Caco-2 (cell line): ENCODE measurements at regions not wholly inside any gene's neighbourhood (a gene's known extent, or its start where the extent isn't known, plus 50 kb on each side); places are given as distances from the start of the nearest gene placed in this dataset.

Experiments used
- BruUV-seq: library from RNA; stranded (reverse); fragments of 400-500 nt; replicated peaks from 2 replicates; lab custom pipeline; 2021; lab: Mats Ljungman, UMichigan
- CTCF ChIA-PET: fragments of 300-600 bp; sonication (Branson Sonifier 250); formaldehyde crosslinking; loops from one replicate; lab custom pipeline; 2022; ENCODE audit warnings: antibody characterized with exemption; lab: Charles Lee
- POLR2A ChIA-PET: fragments of 300-600 bp; sonication (Branson Sonifier 250); formaldehyde crosslinking; loops from one replicate; lab custom pipeline; 2022; ENCODE audit warnings: antibody characterized with exemption; lab: Charles Lee
- DNase-seq, 2 experiments: peaks; one replicate each; pipeline versions ENCODE4 v3.0.0 to v3.0.0-alpha.2; 2020 to 2022
- H3K27me3 ChIP-seq: replicated peaks from 2 replicates; pipeline ENCODE4 v1.6.0; 2011; ENCODE audit warnings: low read length; ENCODE audit not compliant: control insufficient read depth, insufficient read depth
- H3K36me3 ChIP-seq: 2 replicates; pipeline ENCODE4 v1.5.1; 2011; ENCODE audit warnings: low read length; ENCODE audit not compliant: control insufficient read depth, insufficient read depth
- H3K4me1 ChIP-seq: fragments of 250-450 bp; sonication (Bioruptor Pico); 2 replicates; pipeline ENCODE4 v1.5.1; 2020; ENCODE audit warnings: mild to moderate bottlenecking
- H3K4me3 ChIP-seq: 2 replicates; pipeline ENCODE4 v1.5.1; 2011; ENCODE audit warnings: low read depth, mild to moderate bottlenecking, control low read depth, low read length
- H3K9me3 ChIP-seq: fragments of 250-450 bp; sonication (Bioruptor Pico); 2 replicates; pipeline ENCODE4 v1.5.1; 2020; ENCODE audit warnings: mild to moderate bottlenecking, moderate library complexity
- H3K27ac Mint-ChIP-seq: one replicate; pipeline ENCODE4 v1.8.0; 2022; ENCODE audit warnings: mixed read lengths; ENCODE audit not compliant: unreplicated experiment
- H3K27me3 Mint-ChIP-seq: one replicate; pipeline ENCODE4 v1.8.0; 2022; ENCODE audit warnings: mixed read lengths; ENCODE audit not compliant: insufficient read depth, unreplicated experiment
- H3K36me3 Mint-ChIP-seq: one replicate; pipeline ENCODE4 v1.8.0; 2022; ENCODE audit warnings: mild to moderate bottlenecking, mixed read lengths; ENCODE audit not compliant: insufficient read depth, unreplicated experiment
- H3K4me1 Mint-ChIP-seq: one replicate; pipeline ENCODE4 v1.8.0; 2022; ENCODE audit warnings: low read depth, mixed read lengths; ENCODE audit not compliant: unreplicated experiment
- H3K4me3 Mint-ChIP-seq: one replicate; pipeline ENCODE4 v1.8.0; 2022; ENCODE audit warnings: mild to moderate bottlenecking, moderate library complexity, mixed read lengths; ENCODE audit not compliant: unreplicated experiment
- H3K9me3 Mint-ChIP-seq: one replicate; pipeline ENCODE4 v1.8.0; 2022; ENCODE audit warnings: mixed read lengths; ENCODE audit not compliant: unreplicated experiment
- intact Hi-C: fragments of 100-400 bp; cut with micrococcal nuclease; formaldehyde crosslinking; loops from one replicate; pipeline ENCODE4 v1.10.0; 2022; ENCODE audit not compliant: unreplicated experiment
- TF ChIP-seq, protein P1 (sequence below), 2 experiments: fragments of 200-600 bp in 1 of 2; IDR thresholded peaks; 1 replicate in 1 of 2; 2 replicates in 1 of 2; pipeline versions ENCODE4 v1.5.1 to v1.8.0; 2011 to 2022; ENCODE audit warnings: antibody characterized with exemption in 1 of 2, control low read depth in 1 of 2, inconsistent platforms in 1 of 2, low read depth in 1 of 2, low read length in 1 of 2, mild to moderate bottlenecking in 1 of 2, moderate library complexity in 1 of 2; ENCODE audit not compliant: insufficient read depth in 1 of 2, severe bottlenecking in 1 of 2, unreplicated experiment in 1 of 2

DNA sequence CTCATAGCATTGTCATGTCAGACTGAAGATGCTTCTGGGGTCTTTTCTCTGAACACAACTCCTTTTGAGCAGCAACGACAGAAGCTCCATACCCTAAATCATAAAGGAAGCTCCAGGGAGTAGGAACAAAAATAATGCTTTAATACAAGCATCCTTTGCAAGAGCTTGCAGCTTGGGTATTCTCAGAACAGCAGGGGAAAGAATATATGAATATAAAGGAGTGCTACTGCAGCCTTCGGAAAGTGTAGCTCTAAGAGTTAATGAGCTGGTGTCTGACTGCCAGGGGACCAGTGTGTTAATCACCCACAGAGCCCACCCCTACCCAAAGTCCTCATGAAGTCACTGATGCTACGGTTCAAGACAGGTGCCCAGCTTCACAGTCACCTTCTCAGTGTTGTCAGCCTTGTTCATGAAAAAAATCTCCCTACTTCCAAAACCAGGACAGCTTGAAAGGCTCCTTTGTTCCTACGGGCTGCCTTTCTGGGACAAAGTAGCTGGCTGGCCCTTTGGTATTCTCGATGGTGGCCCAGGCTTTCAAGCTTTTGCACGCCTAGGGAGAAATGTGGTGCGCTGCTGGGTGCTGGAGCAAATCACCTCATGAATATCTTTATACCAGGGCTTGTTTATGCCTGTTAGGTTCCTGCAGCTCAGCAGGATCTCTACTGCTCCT is 259.7 kb downstream of the CMPK2 start:
- CTCF ChIA-PET = no interaction called here
- POLR2A ChIA-PET = no interaction called here
- intact Hi-C loops = no loop called here
- no peaks in the 10 kb centered on the region for H3K4me1 ChIP-seq
- TF ChIP-seq, protein P1, sequence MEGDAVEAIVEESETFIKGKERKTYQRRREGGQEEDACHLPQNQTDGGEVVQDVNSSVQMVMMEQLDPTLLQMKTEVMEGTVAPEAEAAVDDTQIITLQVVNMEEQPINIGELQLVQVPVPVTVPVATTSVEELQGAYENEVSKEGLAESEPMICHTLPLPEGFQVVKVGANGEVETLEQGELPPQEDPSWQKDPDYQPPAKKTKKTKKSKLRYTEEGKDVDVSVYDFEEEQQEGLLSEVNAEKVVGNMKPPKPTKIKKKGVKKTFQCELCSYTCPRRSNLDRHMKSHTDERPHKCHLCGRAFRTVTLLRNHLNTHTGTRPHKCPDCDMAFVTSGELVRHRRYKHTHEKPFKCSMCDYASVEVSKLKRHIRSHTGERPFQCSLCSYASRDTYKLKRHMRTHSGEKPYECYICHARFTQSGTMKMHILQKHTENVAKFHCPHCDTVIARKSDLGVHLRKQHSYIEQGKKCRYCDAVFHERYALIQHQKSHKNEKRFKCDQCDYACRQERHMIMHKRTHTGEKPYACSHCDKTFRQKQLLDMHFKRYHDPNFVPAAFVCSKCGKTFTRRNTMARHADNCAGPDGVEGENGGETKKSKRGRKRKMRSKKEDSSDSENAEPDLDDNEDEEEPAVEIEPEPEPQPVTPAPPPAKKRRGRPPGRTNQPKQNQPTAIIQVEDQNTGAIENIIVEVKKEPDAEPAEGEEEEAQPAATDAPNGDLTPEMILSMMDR (IDR thresholded peaks at IDR 0.05; ENCODE audit: insufficient read depth in 1 of 2, low read depth in 1 of 2, low read length in 1 of 2, severe bottlenecking in 1 of 2, unreplicated experiment in 1 of 2) = no peak
- no TSS peak for BruUV-seq
- H3K4me3 Mint-ChIP-seq = no peak overlapping the region
- no peaks in the 10 kb centered on the region for H3K36me3 Mint-ChIP-seq
- no peaks in the 10 kb centered on the region for H3K36me3 ChIP-seq
- no peaks in the 10 kb centered on the region for H3K27me3 ChIP-seq
- H3K4me1 Mint-ChIP-seq = no peaks in the 10 kb centered on the region
- H3K4me3 ChIP-seq = no peak overlapping the region
- no peak for DNase-seq
- no peaks in the 10 kb centered on the region for H3K9me3 Mint-ChIP-seq
- peaks cover 3% of the 10 kb centered on the region for H3K27me3 Mint-ChIP-seq
- no peaks in the 10 kb centered on the region for H3K9me3 ChIP-seq
- no peak overlapping the region for H3K27ac Mint-ChIP-seq

DNA sequence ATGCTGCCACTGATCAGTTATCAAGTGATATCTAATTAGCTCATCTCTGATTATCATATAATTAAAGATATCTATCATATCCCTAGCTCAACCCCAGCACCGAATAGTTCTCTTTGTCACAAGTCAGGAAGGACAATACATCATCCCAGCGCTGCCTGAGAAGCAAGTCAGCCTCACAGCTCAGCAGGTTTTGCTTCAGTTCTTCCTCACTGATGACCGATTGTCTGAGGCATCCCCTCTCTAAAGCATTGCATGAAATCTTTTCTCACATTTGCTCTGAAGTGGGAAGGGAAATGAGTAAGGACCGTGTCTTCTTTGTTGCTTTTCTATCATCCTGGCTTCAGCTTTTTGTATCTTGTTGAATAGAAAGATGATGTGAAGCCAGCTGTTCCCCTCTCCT is 247.9 kb downstream of the CMPK2 start:
- intact Hi-C loops = no loop called here
- ChIA-PET POLR2A (no interaction called here), CTCF (no interaction called here)
- peaks cover 9% of the 10 kb centered on the region for H3K9me3 Mint-ChIP-seq
- H3K4me3 Mint-ChIP-seq = no peak overlapping the region
- no peaks in the 10 kb centered on the region for H3K36me3 ChIP-seq
- TF ChIP-seq, protein P1 (IDR thresholded peaks at IDR 0.05; ENCODE audit: insufficient read depth in 1 of 2, low read depth in 1 of 2, low read length in 1 of 2, severe bottlenecking in 1 of 2, unreplicated experiment in 1 of 2) = no peak
- H3K4me1 Mint-ChIP-seq = no peaks in the 10 kb centered on the region
- no peaks in the 10 kb centered on the region for H3K27me3 ChIP-seq
- no peaks in the 10 kb centered on the region for H3K36me3 Mint-ChIP-seq
- H3K27ac Mint-ChIP-seq = no peak overlapping the region
- BruUV-seq = no TSS peak
- no peaks in the 10 kb centered on the region for H3K9me3 ChIP-seq
- peaks cover 3% of the 10 kb centered on the region for H3K27me3 Mint-ChIP-seq
- H3K4me1 ChIP-seq = no peaks in the 10 kb centered on the region
- H3K4me3 ChIP-seq = no peak overlapping the region
- no peak for DNase-seq

DNA sequence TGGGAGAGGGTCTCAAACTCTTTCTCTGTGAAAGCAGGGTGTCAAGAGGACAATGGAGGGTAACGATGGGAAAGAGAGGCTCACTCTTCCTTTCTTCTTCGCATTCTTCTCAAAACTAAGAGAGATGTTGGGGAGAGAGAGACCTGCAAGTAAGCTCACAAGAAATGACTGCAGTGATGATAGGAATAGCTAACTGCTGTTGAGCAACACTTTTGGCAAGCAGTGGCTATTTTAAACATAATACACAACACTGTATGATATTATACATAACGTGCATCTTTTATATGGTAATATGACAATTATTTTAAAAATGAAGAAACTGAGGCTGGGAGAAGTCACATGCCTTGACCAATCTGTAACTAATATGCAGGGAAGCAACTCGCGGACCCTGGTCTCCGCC is 247.5 kb downstream of the CMPK2 start:
- H3K4me3 Mint-ChIP-seq = no peak overlapping the region
- CTCF ChIA-PET = no interaction called here

More for the DNA sequence above, 247.5 kb downstream of the CMPK2 start:
- BruUV-seq = no TSS peak
- POLR2A ChIA-PET = no interaction called here
- intact Hi-C loops = no loop called here
- H3K27me3 ChIP-seq = no peaks in the 10 kb centered on the region
- Mint-ChIP-seq H3K36me3 (no peaks in the 10 kb centered on the region), H3K27ac (no peak overlapping the region), H3K4me1 (no peaks in the 10 kb centered on the region), H3K27me3 (peaks cover 5% of the 10 kb centered on the region), H3K9me3 (peaks cover 9% of the 10 kb centered on the region)
- H3K36me3 ChIP-seq = no peaks in the 10 kb centered on the region
- no peak for DNase-seq
- H3K4me1 ChIP-seq = no peaks in the 10 kb centered on the region
- TF ChIP-seq, protein P1 (IDR thresholded peaks at IDR 0.05; ENCODE audit: insufficient read depth in 1 of 2, low read depth in 1 of 2, low read length in 1 of 2, severe bottlenecking in 1 of 2, unreplicated experiment in 1 of 2) = no peak
- H3K9me3 ChIP-seq = no peaks in the 10 kb centered on the region
- no peak overlapping the region for H3K4me3 ChIP-seq
